ENCODE measurements at regions not wholly inside any gene's neighbourhood (a gene's known extent, or its start where the extent isn't known, plus 50 kb on each side); places are given as distances from the start of the nearest gene placed in this dataset.
"Not testable (repeated sequence)": the region's sequence is repeated elsewhere in the genome, so short reads cannot be mapped to it uniquely, and the experiment has no call there.

GRCh38 chrX:46218373-46218772 is 326.8 kb downstream of the ZNF674 start:
- no peak for DNase-seq

- no peak for DNase-seq
These were observed 328.8 kb downstream of the ZNF674 start for GRCh38 chrX:46216406-46216805.

- no peak for DNase-seq
These were observed 334.1 kb downstream of the ZNF674 start for GRCh38 chrX:46211079-46211478.

- no peak for DNase-seq
These were observed 335.5 kb downstream of the ZNF674 start for GRCh38 chrX:46209768-46210167.

GRCh38 chrX:46209037-46209436 is 336.2 kb downstream of the ZNF674 start:
- no peak for DNase-seq

GRCh38 chrX:46208225-46208854 is 336.9 kb downstream of the ZNF674 start:
- no peak for DNase-seq

GRCh38 chrX:46204721-46205422 is 340.3 kb downstream of the ZNF674 start:
- DNase-seq = no peak

GRCh38 chrX:46202733-46203514 is 342.3 kb downstream of the ZNF674 start:
- no peak for DNase-seq

GRCh38 chrX:46200413-46200812 is 344.8 kb downstream of the ZNF674 start:
- DNase-seq = no peak

GRCh38 chrX:46198858-46199257 is 346.4 kb downstream of the ZNF674 start:
- no peak for DNase-seq

- DNase-seq = not testable (repeated sequence)
These were observed 358.5 kb downstream of the ZNF674 start for GRCh38 chrX:46186811-46187106.

- DNase-seq = no peak
These were observed 359.1 kb downstream of the ZNF674 start for GRCh38 chrX:46185923-46186810.

- DNase-seq = no peak
These were observed 360.5 kb downstream of the ZNF674 start for GRCh38 chrX:46184749-46185148.

GRCh38 chrX:46180258-46180687 is 364.9 kb downstream of the ZNF674 start:
- no peak for DNase-seq

GRCh38 chrX:46179748-46180147 is 365.5 kb downstream of the ZNF674 start:
- DNase-seq = no peak

- DNase-seq = no peak
These were observed 366.5 kb downstream of the ZNF674 start for GRCh38 chrX:46178763-46179162.

GRCh38 chrX:46173159-46173558 is 372.1 kb downstream of the ZNF674 start:
- DNase-seq = no peak

GRCh38 chrX:46171457-46171856 is 373.8 kb downstream of the ZNF674 start:
- DNase-seq = not testable (repeated sequence)

GRCh38 chrX:46169808-46170207 is 375.4 kb downstream of the ZNF674 start:
- DNase-seq = no peak

- DNase-seq = no peak
These were observed 377.0 kb downstream of the ZNF674 start for GRCh38 chrX:46168254-46168653.

- DNase-seq = no peak
These were observed 379.4 kb downstream of the ZNF674 start for GRCh38 chrX:46165866-46166265.

- DNase-seq = no peak
These were observed 379.8 kb downstream of the ZNF674 start for GRCh38 chrX:46165411-46165810.

- DNase-seq = no peak
These were observed 392.5 kb downstream of the ZNF674 start for GRCh38 chrX:46152756-46153155.
